HepG2 (cell line): ENCODE measurements at regions not wholly inside any gene's neighbourhood (a gene's known extent, or its start where the extent isn't known, plus 50 kb on each side); places are given as distances from the start of the nearest gene placed in this dataset.

ENCODE experiments used
- ATAC-seq: fragments of 200-7000 bp; cut with Tn5 transposase; 3 replicates; pipeline ENCODE4 v1.9.1; 2020; ENCODE audit warnings: mild to moderate bottlenecking, moderate library complexity
- BruUV-seq: library from RNA; stranded (reverse); fragments of 400-500 nt; replicated peaks from 2 replicates; lab custom pipeline; 2021; lab: Mats Ljungman, UMichigan
- CTCF ChIA-PET: fragments of 300-600 bp; formaldehyde crosslinking; extraction: SDS; loops from one replicate; lab custom pipeline; 2021; ENCODE audit warnings: low total read pairs, inconsistent platforms, low intra/inter-chr PET ratio; lab: Yijun Ruan, JAX
- POLR2A ChIA-PET: fragments of 350-600 bp; sonication (Branson Sonifier 250); formaldehyde crosslinking; loops from one replicate; lab custom pipeline; 2020; ENCODE audit warnings: antibody characterized with exemption, inconsistent platforms; lab: Yijun Ruan, JAX
- DNase-seq: peaks from one replicate; pipeline ENCODE4 v3.0.0-alpha.2; 2015; ENCODE audit warnings: low spot score
- FAIRE-seq: peaks from 3 replicates; lab custom pipeline; 2011; peaks lifted over from hg19 to GRCh38; lab: Jason Lieb, UNC
- H2AFZ ChIP-seq: one replicate; pipeline ENCODE4 v1.6.1; 2011; ENCODE audit warnings: low read length, inconsistent platforms
- H3K27ac ChIP-seq: fragments of 300-600 bp; 3 replicates; pipeline ENCODE4 v1.8.0; 2011; ENCODE audit warnings: mixed run types, mild to moderate bottlenecking, mixed read lengths, low read length, inconsistent platforms; ENCODE audit not compliant: insufficient read depth; ENCODE audit errors: extremely low read length
- H3K27me3 ChIP-seq, 2 experiments: fragments of 200-600 bp in 1 of 2; 2 replicates in 1 of 2; 3 replicates in 1 of 2; pipeline versions ENCODE4 v1.6.0 to v1.8.0; 2011; ENCODE audit warnings: low read length in 2 of 2, mild to moderate bottlenecking in 2 of 2, moderate library complexity in 2 of 2, inconsistent platforms in 1 of 2; ENCODE audit not compliant: insufficient read depth in 2 of 2, control insufficient read depth in 1 of 2
- H3K36me3 ChIP-seq, 2 experiments: fragments of 200-600 bp in 1 of 2; replicated peaks in 1 of 2; 2 replicates in 1 of 2; 3 replicates in 1 of 2; pipeline versions ENCODE4 v1.5.1 to v1.8.0; 2011; ENCODE audit warnings: low read length in 2 of 2, inconsistent platforms in 1 of 2; ENCODE audit not compliant: insufficient read depth in 2 of 2, control insufficient read depth in 1 of 2
- H3K4me1 ChIP-seq: 2 replicates; pipeline ENCODE4 v1.5.1; 2012; ENCODE audit warnings: low read length, inconsistent platforms; ENCODE audit not compliant: insufficient read depth
- H3K4me2 ChIP-seq: 2 replicates; pipeline ENCODE4 v1.6.0; 2011; ENCODE audit warnings: low read depth, low read length, inconsistent platforms
- H3K4me3 ChIP-seq, 3 experiments: fragments of 200-600 bp in 1 of 3; sonication (generic), shearing (Covaris generic) in 1 of 3; replicated peaks in 1 of 3; 2 replicates each; pipeline ENCODE4 v1.5.1; 2011 to 2016; ENCODE audit warnings: low read length in 3 of 3, inconsistent platforms in 2 of 3, low read depth in 2 of 3, mild to moderate bottlenecking in 2 of 3, control low read depth in 1 of 3, mixed read lengths in 1 of 3; ENCODE audit not compliant: insufficient read depth in 1 of 3
- H3K79me2 ChIP-seq: one replicate; pipeline ENCODE4 v1.6.1; 2011; ENCODE audit warnings: low read length, inconsistent platforms; ENCODE audit not compliant: insufficient read depth
- H3K9ac ChIP-seq: 2 replicates; pipeline ENCODE4 v1.6.0; 2011; ENCODE audit warnings: mild to moderate bottlenecking, low read depth, low read length, inconsistent platforms; ENCODE audit not compliant: insufficient read depth
- H3K9me3 ChIP-seq: 2 replicates; pipeline ENCODE4 v1.5.1; 2012; ENCODE audit warnings: mild to moderate bottlenecking, low read length
- H4K20me1 ChIP-seq: 2 replicates; pipeline ENCODE4 v1.6.0; 2011; ENCODE audit warnings: inconsistent platforms, mild to moderate bottlenecking, low read length, moderate library complexity; ENCODE audit not compliant: insufficient read depth
- ARNT2 ChIP-seq: sonication (generic); formaldehyde crosslinking; IDR thresholded peaks from 2 replicates; pipeline ENCODE4 v1.8.0; 2022; ENCODE audit warnings: mild to moderate bottlenecking, low read depth, missing genetic modification reagents, moderate library complexity
- ASH2L ChIP-seq: fragments of 300-600, 200-600 bp; sonication (generic); IDR thresholded peaks from 2 replicates; pipeline ENCODE4 v1.7.0; 2017; ENCODE audit warnings: low read depth, mild to moderate bottlenecking, moderate library complexity, mixed read lengths, low read length; ENCODE audit not compliant: insufficient read length
- CBX2 ChIP-seq, 2 experiments: fragments of 200-600 bp in 1 of 2; sonication (generic); formaldehyde crosslinking in 1 of 2; IDR thresholded peaks; 2 replicates each; pipeline versions ENCODE4 v1.7.0 to v1.8.1; 2018 to 2022; ENCODE audit warnings: low read depth in 2 of 2, low read length in 1 of 2, mild to moderate bottlenecking in 1 of 2, missing genetic modification reagents in 1 of 2
- CC2D1A ChIP-seq: sonication (generic); formaldehyde crosslinking; IDR thresholded peaks from 2 replicates; pipeline ENCODE4 v1.8.1; 2023; ENCODE audit warnings: mild to moderate bottlenecking, missing genetic modification reagents
- E2F2 ChIP-seq: sonication (generic); formaldehyde crosslinking; IDR thresholded peaks from 2 replicates; pipeline ENCODE4 v1.4.0; 2020; ENCODE audit warnings: missing genetic modification reagents, borderline replicate concordance
- ESRRA ChIP-seq: sonication (generic); formaldehyde crosslinking; IDR thresholded peaks from 2 replicates; pipeline ENCODE4 v1.5.1; 2020; ENCODE audit warnings: mild to moderate bottlenecking, low read depth, missing genetic modification reagents
- FOXK1 ChIP-seq: sonication (generic); formaldehyde crosslinking; IDR thresholded peaks from 2 replicates; pipeline ENCODE4 v1.4.0; 2020; ENCODE audit warnings: low read depth, missing genetic modification reagents, borderline replicate concordance
- GLMP ChIP-seq: sonication (generic); formaldehyde crosslinking; IDR thresholded peaks from 2 replicates; pipeline ENCODE4 v1.9.0; 2021; ENCODE audit warnings: missing genetic modification reagents, mild to moderate bottlenecking, borderline replicate concordance
- HNRNPH1 ChIP-seq: fragments of 200-400 bp; formaldehyde crosslinking; optimal IDR thresholded peaks from 2 replicates; pipeline ENCODE3; 2017; ENCODE audit warnings: mild to moderate bottlenecking, low read depth, low read length
- NR2F2 ChIP-seq: IDR thresholded peaks from 2 replicates; pipeline ENCODE4 v1.6.1; 2012; ENCODE audit warnings: low read depth, inconsistent platforms, borderline replicate concordance
- POLR2G ChIP-seq: fragments of 200-400 bp; formaldehyde crosslinking; IDR thresholded peaks from 2 replicates; pipeline ENCODE4 v1.6.1; 2018; ENCODE audit warnings: mild to moderate bottlenecking, low read depth, low read length, moderate library complexity
- PPARG ChIP-seq: conservative IDR thresholded peaks from 2 replicates; pipeline ENCODE4 v1.6.1; 2016; ENCODE audit warnings: missing biosample characterization, missing genetic modification reagents
- TARDBP ChIP-seq: sonication (generic); formaldehyde crosslinking; IDR thresholded peaks from 2 replicates; pipeline ENCODE4 v1.8.0; 2022; ENCODE audit warnings: mild to moderate bottlenecking, missing genetic modification reagents
- THRA ChIP-seq: sonication (generic); formaldehyde crosslinking; IDR thresholded peaks from 2 replicates; pipeline ENCODE4 v1.4.0; 2020; ENCODE audit warnings: missing genetic modification reagents, borderline replicate concordance
- ZNF383 ChIP-seq: sonication (generic); formaldehyde crosslinking; IDR thresholded peaks from 2 replicates; pipeline ENCODE4 v1.4.0; 2020; ENCODE audit warnings: missing genetic modification reagents, mild to moderate bottlenecking, borderline replicate concordance
- ZNF773 ChIP-seq: sonication (generic); formaldehyde crosslinking; IDR thresholded peaks from 2 replicates; pipeline ENCODE4 v1.4.0; 2020; ENCODE audit warnings: missing genetic modification reagents, borderline replicate concordance
- in situ Hi-C: cut with HindIII; loops from 2 replicates; pipeline ENCODE4 v1.10.0; 2017; ENCODE audit warnings: low pct_unique_long_range_greater_than_20kb; ENCODE audit not compliant: extremely low pct_ligation_motif_present
- intact Hi-C: fragments of 100-400 bp; cut with micrococcal nuclease; formaldehyde crosslinking; loops from one replicate; pipeline ENCODE4 v1.10.0; 2022; ENCODE audit not compliant: unreplicated experiment
- TF ChIP-seq, protein P1 (sequence below): sonication (generic); formaldehyde crosslinking; IDR thresholded peaks from 2 replicates; pipeline ENCODE4 v1.5.0; 2020; ENCODE audit warnings: mild to moderate bottlenecking, missing genetic modification reagents, borderline replicate concordance

GRCh38 chr9:94169968-94170367, 85.7 kb downstream of the PTPDC1 start:
- ATAC-seq (no peak), DNase-seq (no peak), FAIRE-seq (no peak)
- Histone ChIP-seq H3K79me2 (peaks cover 82% of the 10 kb centered on the region), H3K27ac (no peak overlapping the region), H2AFZ (no peak overlapping the region), H3K4me2 (peak overlapping the region; percentile 70), H3K4me3 (peak overlapping the region in 1 of 3 experiments; percentile 1; a peak in 1 of 6 replicates), H3K9ac (no peak overlapping the region; the same call in 1 of the 2 replicates), H3K9me3 (no peaks in the 10 kb centered on the region), H3K36me3 (peaks cover 4 to 19% of the 10 kb centered on the region in 2 experiments; a peak in 2 of 5 replicates), H3K27me3 (no peaks in the 10 kb centered on the region), H4K20me1 (peaks cover 81% of the 10 kb centered on the region), H3K4me1 (peaks cover 76% of the 10 kb centered on the region)
- BruUV-seq = no TSS peak
- intact Hi-C loops = loop anchor here (5.0 kb wide), 1 partner anchor 103 kb away; no protein-coding TSS in a partner anchor
- CTCF ChIA-PET = no interaction called here
- in situ Hi-C loops = no loop called here
- POLR2A ChIA-PET = no interaction called here
- TF ChIP-seq CBX2 (IDR thresholded peaks at IDR 0.05; ENCODE audit: low read depth, low read length) (no peak), CBX2 (CRISPR knock-in tag; IDR thresholded peaks at IDR 0.05; ENCODE audit: low read depth) (no peak), PPARG (CRISPR knock-in tag) (no peak), E2F2 (CRISPR knock-in tag) (no peak), ARNT2 (CRISPR knock-in tag) (no peak), POLR2G (no peak), GLMP (CRISPR knock-in tag) (no peak), FOXK1 (no peak), ZNF773 (CRISPR knock-in tag) (no peak), CC2D1A (no peak), NR2F2 (no peak), ESRRA (CRISPR knock-in tag) (no peak), TARDBP (no peak), HNRNPH1 (no peak), ASH2L (no peak), THRA (CRISPR knock-in tag) (no peak), ZNF383 (no peak)
- TF ChIP-seq, protein P1, sequence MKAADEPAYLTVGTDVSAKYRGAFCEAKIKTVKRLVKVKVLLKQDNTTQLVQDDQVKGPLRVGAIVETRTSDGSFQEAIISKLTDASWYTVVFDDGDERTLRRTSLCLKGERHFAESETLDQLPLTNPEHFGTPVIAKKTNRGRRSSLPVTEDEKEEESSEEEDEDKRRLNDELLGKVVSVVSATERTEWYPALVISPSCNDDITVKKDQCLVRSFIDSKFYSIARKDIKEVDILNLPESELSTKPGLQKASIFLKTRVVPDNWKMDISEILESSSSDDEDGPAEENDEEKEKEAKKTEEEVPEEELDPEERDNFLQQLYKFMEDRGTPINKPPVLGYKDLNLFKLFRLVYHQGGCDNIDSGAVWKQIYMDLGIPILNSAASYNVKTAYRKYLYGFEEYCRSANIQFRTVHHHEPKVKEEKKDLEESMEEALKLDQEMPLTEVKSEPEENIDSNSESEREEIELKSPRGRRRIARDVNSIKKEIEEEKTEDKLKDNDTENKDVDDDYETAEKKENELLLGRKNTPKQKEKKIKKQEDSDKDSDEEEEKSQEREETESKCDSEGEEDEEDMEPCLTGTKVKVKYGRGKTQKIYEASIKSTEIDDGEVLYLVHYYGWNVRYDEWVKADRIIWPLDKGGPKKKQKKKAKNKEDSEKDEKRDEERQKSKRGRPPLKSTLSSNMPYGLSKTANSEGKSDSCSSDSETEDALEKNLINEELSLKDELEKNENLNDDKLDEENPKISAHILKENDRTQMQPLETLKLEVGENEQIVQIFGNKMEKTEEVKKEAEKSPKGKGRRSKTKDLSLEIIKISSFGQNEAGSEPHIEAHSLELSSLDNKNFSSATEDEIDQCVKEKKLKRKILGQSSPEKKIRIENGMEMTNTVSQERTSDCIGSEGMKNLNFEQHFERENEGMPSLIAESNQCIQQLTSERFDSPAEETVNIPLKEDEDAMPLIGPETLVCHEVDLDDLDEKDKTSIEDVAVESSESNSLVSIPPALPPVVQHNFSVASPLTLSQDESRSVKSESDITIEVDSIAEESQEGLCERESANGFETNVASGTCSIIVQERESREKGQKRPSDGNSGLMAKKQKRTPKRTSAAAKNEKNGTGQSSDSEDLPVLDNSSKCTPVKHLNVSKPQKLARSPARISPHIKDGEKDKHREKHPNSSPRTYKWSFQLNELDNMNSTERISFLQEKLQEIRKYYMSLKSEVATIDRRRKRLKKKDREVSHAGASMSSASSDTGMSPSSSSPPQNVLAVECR (CRISPR knock-in tag) = no peak
